ENCODE measurements at regions not wholly inside any gene's neighbourhood (a gene's known extent, or its start where the extent isn't known, plus 50 kb on each side); places are given as distances from the start of the nearest gene placed in this dataset.

GRCh38 chrX:117765211-117765610 lies 351.4 kb downstream of the KLHL13 start:
- Histone ChIP-seq H3K4me2 (ENCODE audit: low read length) (no peak overlapping the region), H4K5ac (ENCODE audit: low read length) (no peak overlapping the region), H3K56ac (ENCODE audit: low read length) (no peak overlapping the region), H3K4me3 (ENCODE audit: low read length) (no peak overlapping the region), H3K18ac (ENCODE audit: low read length) (no peak overlapping the region), H3K9ac (ENCODE audit: low read length) (no peak overlapping the region), H3K36me3 (ENCODE audit: control insufficient read depth, insufficient read depth, low read length) (no peaks in the 10 kb centered on the region), H2BK15ac (replicated peaks; ENCODE audit: low read depth) (no peak overlapping the region), H3K27me3 (ENCODE audit: insufficient read depth, low read length, poor library complexity) (no peaks in the 10 kb centered on the region), H3K27ac (ENCODE audit: low read depth, low read length) (no peak overlapping the region), H2AK5ac (ENCODE audit: low read length) (no peak overlapping the region), H3K4me1 (ENCODE audit: control insufficient read depth, low read depth, low read length) (no peaks in the 10 kb centered on the region), H3K79me1 (ENCODE audit: low read length) (no peaks in the 10 kb centered on the region), H2BK5ac (ENCODE audit: low read length) (no peak overlapping the region), H3K79me2 (ENCODE audit: control insufficient read depth, insufficient read depth, low read length) (no peaks in the 10 kb centered on the region), H3K4ac (ENCODE audit: low read depth, low read length) (no peak overlapping the region), H2BK120ac (ENCODE audit: low read depth, low read length) (no peak overlapping the region), H3K23ac (ENCODE audit: low read length) (no peak overlapping the region), H4K8ac (ENCODE audit: low read depth, low read length) (no peak overlapping the region)
- WGBS (ENCODE audit: extremely low coverage, insufficient coverage, low lambda C conversion rate) = no CpG with 5 or more reads among the region's 1 CpG
- no peak for DNase-seq

DNA sequence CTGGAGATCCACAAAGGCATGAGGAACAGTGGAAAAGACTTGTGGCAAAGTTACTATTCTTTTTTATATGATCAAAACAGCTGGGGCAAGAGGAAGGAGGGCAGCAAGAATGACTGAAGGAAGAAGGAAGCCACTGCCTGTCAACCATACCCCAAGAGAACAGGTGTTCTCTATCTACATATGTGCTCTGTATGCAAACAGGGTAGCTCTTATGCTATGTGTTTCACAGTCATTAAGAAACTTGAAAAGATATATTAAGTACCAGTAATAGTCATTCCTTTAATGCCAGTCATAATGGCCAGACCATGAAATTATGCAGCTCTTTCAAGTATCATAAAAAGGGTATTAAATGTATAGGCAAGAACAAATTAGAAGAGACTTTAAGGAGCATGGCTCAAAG lies 363.9 kb downstream of the KLHL13 start:
- no peak overlapping the region for H3K23ac ChIP-seq (ENCODE audit: low read length)
- H3K4me2 ChIP-seq (ENCODE audit: low read length) = no peak overlapping the region
- H3K79me2 ChIP-seq (ENCODE audit: control insufficient read depth, insufficient read depth, low read length) = no peaks in the 10 kb centered on the region
- H3K36me3 ChIP-seq (ENCODE audit: control insufficient read depth, insufficient read depth, low read length) = no peaks in the 10 kb centered on the region
- H2AK5ac ChIP-seq (ENCODE audit: low read length) = no peak overlapping the region
- no peak overlapping the region for H3K4me3 ChIP-seq (ENCODE audit: low read length)
- no peak overlapping the region for H2BK5ac ChIP-seq (ENCODE audit: low read length)
- H3K27me3 ChIP-seq (ENCODE audit: insufficient read depth, low read length, poor library complexity) = no peaks in the 10 kb centered on the region
- H3K9ac ChIP-seq (ENCODE audit: low read length) = no peak overlapping the region
- H3K56ac ChIP-seq (ENCODE audit: low read length) = no peak overlapping the region
- no peak overlapping the region for H2BK15ac ChIP-seq (replicated peaks; ENCODE audit: low read depth)
- H3K27ac ChIP-seq (ENCODE audit: low read depth, low read length) = no peak overlapping the region
- no peaks in the 10 kb centered on the region for H3K4me1 ChIP-seq (ENCODE audit: control insufficient read depth, low read depth, low read length)
- H3K4ac ChIP-seq (ENCODE audit: low read depth, low read length) = no peak overlapping the region
- no peak overlapping the region for H4K5ac ChIP-seq (ENCODE audit: low read length)
- no peak overlapping the region for H3K18ac ChIP-seq (ENCODE audit: low read length)
- no peak overlapping the region for H4K8ac ChIP-seq (ENCODE audit: low read depth, low read length)
- no peak for DNase-seq
- no peak overlapping the region for H2BK120ac ChIP-seq (ENCODE audit: low read depth, low read length)
- H3K79me1 ChIP-seq (ENCODE audit: low read length) = no peaks in the 10 kb centered on the region

GRCh38 chrX:117751155-117751554 lies 365.5 kb downstream of the KLHL13 start:
- no peaks in the 10 kb centered on the region for H3K27me3 ChIP-seq (ENCODE audit: insufficient read depth, low read length, poor library complexity)
- H3K23ac ChIP-seq (ENCODE audit: low read length) = no peak overlapping the region
- no peak overlapping the region for H4K5ac ChIP-seq (ENCODE audit: low read length)
- H3K36me3 ChIP-seq (ENCODE audit: control insufficient read depth, insufficient read depth, low read length) = no peaks in the 10 kb centered on the region
- H3K9ac ChIP-seq (ENCODE audit: low read length) = no peak overlapping the region
- H2BK15ac ChIP-seq (replicated peaks; ENCODE audit: low read depth) = no peak overlapping the region
- WGBS (ENCODE audit: extremely low coverage, insufficient coverage, low lambda C conversion rate) = no CpG with 5 or more reads among the region's 2 CpGs
- H3K4me1 ChIP-seq (ENCODE audit: control insufficient read depth, low read depth, low read length) = no peaks in the 10 kb centered on the region
- no peaks in the 10 kb centered on the region for H3K79me1 ChIP-seq (ENCODE audit: low read length)
- H3K27ac ChIP-seq (ENCODE audit: low read depth, low read length) = no peak overlapping the region
- no peak overlapping the region for H3K4me3 ChIP-seq (ENCODE audit: low read length)
- H3K56ac ChIP-seq (ENCODE audit: low read length) = no peak overlapping the region
- no peak overlapping the region for H3K18ac ChIP-seq (ENCODE audit: low read length)
- no peak overlapping the region for H2BK120ac ChIP-seq (ENCODE audit: low read depth, low read length)
- no peak overlapping the region for H4K8ac ChIP-seq (ENCODE audit: low read depth, low read length)
- no peak for DNase-seq
- no peaks in the 10 kb centered on the region for H3K79me2 ChIP-seq (ENCODE audit: control insufficient read depth, insufficient read depth, low read length)
- no peak overlapping the region for H3K4ac ChIP-seq (ENCODE audit: low read depth, low read length)
- no peak overlapping the region for H3K4me2 ChIP-seq (ENCODE audit: low read length)
- no peak overlapping the region for H2AK5ac ChIP-seq (ENCODE audit: low read length)
- H2BK5ac ChIP-seq (ENCODE audit: low read length) = no peak overlapping the region

- no peaks in the 10 kb centered on the region for H3K79me1 ChIP-seq (ENCODE audit: low read length)
- no peak overlapping the region for H3K18ac ChIP-seq (ENCODE audit: low read length)
- H3K27me3 ChIP-seq (ENCODE audit: insufficient read depth, low read length, poor library complexity) = no peaks in the 10 kb centered on the region
- no peak overlapping the region for H2BK5ac ChIP-seq (ENCODE audit: low read length)
- no peak overlapping the region for H4K8ac ChIP-seq (ENCODE audit: low read depth, low read length)
- no peak overlapping the region for H2AK5ac ChIP-seq (ENCODE audit: low read length)
- no peaks in the 10 kb centered on the region for H3K79me2 ChIP-seq (ENCODE audit: control insufficient read depth, insufficient read depth, low read length)
- no peak overlapping the region for H3K56ac ChIP-seq (ENCODE audit: low read length)
- no peak overlapping the region for H2BK15ac ChIP-seq (replicated peaks; ENCODE audit: low read depth)
- H2BK120ac ChIP-seq (ENCODE audit: low read depth, low read length) = no peak overlapping the region
- no peaks in the 10 kb centered on the region for H3K36me3 ChIP-seq (ENCODE audit: control insufficient read depth, insufficient read depth, low read length)
- H3K4me1 ChIP-seq (ENCODE audit: control insufficient read depth, low read depth, low read length) = no peaks in the 10 kb centered on the region
- H3K27ac ChIP-seq (ENCODE audit: low read depth, low read length) = no peak overlapping the region
- no peak overlapping the region for H3K23ac ChIP-seq (ENCODE audit: low read length)
- no peak overlapping the region for H3K9ac ChIP-seq (ENCODE audit: low read length)
- DNase-seq = no peak
- no peak overlapping the region for H3K4me3 ChIP-seq (ENCODE audit: low read length)
- no peak overlapping the region for H3K4ac ChIP-seq (ENCODE audit: low read depth, low read length)
- H3K4me2 ChIP-seq (ENCODE audit: low read length) = no peak overlapping the region
- H4K5ac ChIP-seq (ENCODE audit: low read length) = no peak overlapping the region
Observed at GRCh38 chrX:117744958-117745357, 371.7 kb downstream of the KLHL13 start.

DNA sequence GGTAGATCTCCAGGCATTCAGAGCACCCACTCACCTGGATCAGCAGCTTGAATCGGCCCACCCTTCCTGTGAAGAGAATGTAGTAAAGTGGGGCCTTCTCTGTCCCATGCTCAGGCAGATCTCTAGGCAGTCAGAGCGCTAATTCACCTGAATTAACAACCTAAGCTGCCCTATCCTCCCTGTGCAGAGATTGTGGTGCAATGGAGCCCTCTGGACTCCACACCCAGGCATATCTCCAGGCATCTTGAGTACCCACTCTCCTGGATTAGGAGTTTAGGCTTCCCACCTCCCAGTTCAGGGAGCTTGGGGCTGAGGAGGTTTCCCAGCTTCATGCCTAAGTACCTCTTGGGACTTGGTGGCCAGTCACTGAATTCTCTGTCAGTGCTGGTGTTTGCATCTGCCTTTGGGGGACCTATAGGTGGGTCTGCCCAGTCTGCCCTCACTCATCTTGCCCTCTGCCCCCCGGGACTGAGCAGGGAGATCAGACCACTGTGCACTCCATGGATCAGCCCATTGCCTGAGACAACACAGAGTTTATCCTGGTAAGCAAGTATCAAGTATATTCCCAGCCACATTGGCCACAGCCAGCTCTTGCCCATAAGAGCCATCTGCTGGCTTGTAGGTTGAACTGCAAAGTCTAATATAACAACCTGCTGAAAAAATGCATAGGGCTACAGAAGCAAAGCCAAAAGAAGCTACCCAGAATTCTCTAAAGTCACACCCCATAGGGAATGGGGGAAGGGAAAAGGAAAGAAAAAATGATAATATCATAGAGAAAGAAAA lies 372.9 kb downstream of the KLHL13 start:
- H3K4ac ChIP-seq (ENCODE audit: low read depth, low read length) = no peak overlapping the region
- H3K27ac ChIP-seq (ENCODE audit: low read depth, low read length) = no peak overlapping the region
- DNase-seq = peak; percentile 40
- no peak overlapping the region for H3K18ac ChIP-seq (ENCODE audit: low read length)
- no peak overlapping the region for H2BK15ac ChIP-seq (replicated peaks; ENCODE audit: low read depth)
- no peak overlapping the region for H3K4me2 ChIP-seq (ENCODE audit: low read length)
- no peak overlapping the region for H2BK5ac ChIP-seq (ENCODE audit: low read length)
- H3K36me3 ChIP-seq (ENCODE audit: control insufficient read depth, insufficient read depth, low read length) = no peaks in the 10 kb centered on the region
- no peak overlapping the region for H4K5ac ChIP-seq (ENCODE audit: low read length)
- no peak overlapping the region for H2AK5ac ChIP-seq (ENCODE audit: low read length)
- H3K23ac ChIP-seq (ENCODE audit: low read length) = no peak overlapping the region
- WGBS (ENCODE audit: extremely low coverage, insufficient coverage, low lambda C conversion rate) = no CpG with 5 or more reads among the region's 3 CpGs
- no peaks in the 10 kb centered on the region for H3K79me1 ChIP-seq (ENCODE audit: low read length)
- no peaks in the 10 kb centered on the region for H3K4me1 ChIP-seq (ENCODE audit: control insufficient read depth, low read depth, low read length)
- no peak overlapping the region for H3K9ac ChIP-seq (ENCODE audit: low read length)
- H3K27me3 ChIP-seq (ENCODE audit: insufficient read depth, low read length, poor library complexity) = no peaks in the 10 kb centered on the region
- no peaks in the 10 kb centered on the region for H3K79me2 ChIP-seq (ENCODE audit: control insufficient read depth, insufficient read depth, low read length)
- H4K8ac ChIP-seq (ENCODE audit: low read depth, low read length) = no peak overlapping the region
- no peak overlapping the region for H2BK120ac ChIP-seq (ENCODE audit: low read depth, low read length)
- H3K4me3 ChIP-seq (ENCODE audit: low read length) = no peak overlapping the region
- peak overlapping the region; percentile 15 for H3K56ac ChIP-seq (ENCODE audit: low read length)

- no peak overlapping the region for H3K9ac ChIP-seq (ENCODE audit: low read length)
- no peak overlapping the region for H3K56ac ChIP-seq (ENCODE audit: low read length)
- no peak overlapping the region for H2AK5ac ChIP-seq (ENCODE audit: low read length)
- H2BK120ac ChIP-seq (ENCODE audit: low read depth, low read length) = no peak overlapping the region
- no peak overlapping the region for H3K4me2 ChIP-seq (ENCODE audit: low read length)
- H3K79me2 ChIP-seq (ENCODE audit: control insufficient read depth, insufficient read depth, low read length) = no peaks in the 10 kb centered on the region
- H4K8ac ChIP-seq (ENCODE audit: low read depth, low read length) = no peak overlapping the region
- H3K23ac ChIP-seq (ENCODE audit: low read length) = no peak overlapping the region
- no peak overlapping the region for H3K4me3 ChIP-seq (ENCODE audit: low read length)
- DNase-seq = no peak
- no peak overlapping the region for H3K27ac ChIP-seq (ENCODE audit: low read depth, low read length)
- H2BK15ac ChIP-seq (replicated peaks; ENCODE audit: low read depth) = no peak overlapping the region
- no peaks in the 10 kb centered on the region for H3K79me1 ChIP-seq (ENCODE audit: low read length)
- no peak overlapping the region for H3K18ac ChIP-seq (ENCODE audit: low read length)
- H3K4me1 ChIP-seq (ENCODE audit: control insufficient read depth, low read depth, low read length) = no peaks in the 10 kb centered on the region
- H4K5ac ChIP-seq (ENCODE audit: low read length) = no peak overlapping the region
- no peak overlapping the region for H3K4ac ChIP-seq (ENCODE audit: low read depth, low read length)
- H3K36me3 ChIP-seq (ENCODE audit: control insufficient read depth, insufficient read depth, low read length) = no peaks in the 10 kb centered on the region
- WGBS (ENCODE audit: extremely low coverage, insufficient coverage, low lambda C conversion rate) = no CpG with 5 or more reads among the region's 1 CpG
- no peak overlapping the region for H2BK5ac ChIP-seq (ENCODE audit: low read length)
- H3K27me3 ChIP-seq (ENCODE audit: insufficient read depth, low read length, poor library complexity) = no peaks in the 10 kb centered on the region
Observed at GRCh38 chrX:117713411-117713810, 403.2 kb downstream of the KLHL13 start.

All from mesendoderm (in vitro differentiated cells).